Uterus (tissue), 3 donors: ENCODE measurements at regions not wholly inside any gene's neighbourhood (a gene's known extent, or its start where the extent isn't known, plus 50 kb on each side); places are given as distances from the start of the nearest gene placed in this dataset.

Experiments
- DNase-seq, 2 donors: peaks; one replicate each; pipeline ENCODE4 v3.0.0-alpha.2; 2019 to 2020
- H3K27ac ChIP-seq, 2 donors: fragments of 200-600 bp; sonication (generic); 1 replicate in 1 of 2; 2 replicates in 1 of 2; pipeline ENCODE4 v1.5.1; 2016 to 2018
- H3K27me3 ChIP-seq, 2 donors: fragments of 200-600 bp; sonication (generic); one replicate each; pipeline ENCODE4 v1.5.1; 2018 to 2019; ENCODE audit warnings: control low read depth in 1 of 2
- H3K36me3 ChIP-seq, 2 donors: fragments of 200-600 bp; sonication (generic); one replicate each; pipeline ENCODE4 v1.5.1; 2019; ENCODE audit warnings: control low read depth in 1 of 2
- H3K4me1 ChIP-seq, 2 donors: fragments of 200-600 bp; sonication (generic); one replicate each; pipeline ENCODE4 v1.5.1; 2018 to 2019; ENCODE audit warnings: control low read depth in 1 of 2
- H3K4me3 ChIP-seq, 2 donors: fragments of 200-600 bp; sonication (generic); 1 replicate in 1 of 2; 2 replicates in 1 of 2; pipeline ENCODE4 v1.5.1; 2018 to 2019; ENCODE audit warnings: mild to moderate bottlenecking in 1 of 2
- H3K9me3 ChIP-seq, 2 donors: fragments of 200-600 bp; sonication (generic); one replicate each; pipeline ENCODE4 v1.5.1; 2019; ENCODE audit warnings: control low read depth in 1 of 2
- POLR2A ChIP-seq, 2 donors: fragments of 450-650 bp; IDR thresholded peaks; one replicate each; pipeline ENCODE4 v1.6.1; 2016; ENCODE audit warnings: antibody characterized with exemption in 2 of 2, mild to moderate bottlenecking in 1 of 2, moderate library complexity in 1 of 2
- intact Hi-C: fragments of 100-400 bp; cut with DNase I; formaldehyde crosslinking; loops from one replicate; pipeline ENCODE4 v1.15.1; 2023; ENCODE audit warnings: low total_unique reads
- TF ChIP-seq, protein P1 (sequence below), 4 experiments: fragments of 200-600 bp in 2 of 4; fragments of 450-650 bp in 2 of 4; sonication (generic) in 2 of 4; IDR thresholded peaks; one replicate each; pipeline ENCODE4 v1.5.1; 2016 to 2019; ENCODE audit warnings: antibody characterized with exemption in 4 of 4, mild to moderate bottlenecking in 2 of 4, moderate library complexity in 1 of 4
- donor health status: DM: yes; HTN: yes; CAD: no.

DNA sequence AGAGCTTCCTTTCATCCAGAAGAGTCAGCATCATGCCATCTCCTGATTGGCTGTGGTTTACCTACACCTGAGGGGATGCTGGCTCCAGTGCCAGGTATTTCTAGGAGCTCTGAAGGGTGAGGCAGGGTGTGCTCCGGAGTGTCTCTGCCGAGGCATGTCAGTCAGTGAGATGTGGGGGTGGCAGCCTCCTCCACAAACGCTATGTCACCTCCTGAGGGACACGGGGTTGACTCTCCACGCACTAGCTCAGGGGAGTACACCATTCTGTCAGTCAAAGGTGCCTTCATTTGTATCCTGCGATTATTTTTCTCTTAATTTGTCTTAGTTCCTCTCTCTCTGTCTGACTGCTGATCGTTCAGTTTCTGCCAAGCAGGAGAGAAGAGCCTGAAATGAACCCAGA is 604.5 kb downstream of the VRK1 start:
- Histone ChIP-seq H3K27ac (no peak overlapping the region), H3K4me1 (no peaks in the 10 kb centered on the region), H3K36me3 (no peaks in the 10 kb centered on the region), H3K9me3 (no peaks in the 10 kb centered on the region), H3K4me3 (no peak overlapping the region), H3K27me3 (no peaks in the 10 kb centered on the region)
- TF ChIP-seq, protein P1, sequence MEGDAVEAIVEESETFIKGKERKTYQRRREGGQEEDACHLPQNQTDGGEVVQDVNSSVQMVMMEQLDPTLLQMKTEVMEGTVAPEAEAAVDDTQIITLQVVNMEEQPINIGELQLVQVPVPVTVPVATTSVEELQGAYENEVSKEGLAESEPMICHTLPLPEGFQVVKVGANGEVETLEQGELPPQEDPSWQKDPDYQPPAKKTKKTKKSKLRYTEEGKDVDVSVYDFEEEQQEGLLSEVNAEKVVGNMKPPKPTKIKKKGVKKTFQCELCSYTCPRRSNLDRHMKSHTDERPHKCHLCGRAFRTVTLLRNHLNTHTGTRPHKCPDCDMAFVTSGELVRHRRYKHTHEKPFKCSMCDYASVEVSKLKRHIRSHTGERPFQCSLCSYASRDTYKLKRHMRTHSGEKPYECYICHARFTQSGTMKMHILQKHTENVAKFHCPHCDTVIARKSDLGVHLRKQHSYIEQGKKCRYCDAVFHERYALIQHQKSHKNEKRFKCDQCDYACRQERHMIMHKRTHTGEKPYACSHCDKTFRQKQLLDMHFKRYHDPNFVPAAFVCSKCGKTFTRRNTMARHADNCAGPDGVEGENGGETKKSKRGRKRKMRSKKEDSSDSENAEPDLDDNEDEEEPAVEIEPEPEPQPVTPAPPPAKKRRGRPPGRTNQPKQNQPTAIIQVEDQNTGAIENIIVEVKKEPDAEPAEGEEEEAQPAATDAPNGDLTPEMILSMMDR (IDR thresholded peaks at IDR 0.05): no peak
- TF ChIP-seq POLR2A (IDR thresholded peaks at IDR 0.05): no peak
- DNase-seq: no peak
- intact Hi-C loops: no loop called here

DNA sequence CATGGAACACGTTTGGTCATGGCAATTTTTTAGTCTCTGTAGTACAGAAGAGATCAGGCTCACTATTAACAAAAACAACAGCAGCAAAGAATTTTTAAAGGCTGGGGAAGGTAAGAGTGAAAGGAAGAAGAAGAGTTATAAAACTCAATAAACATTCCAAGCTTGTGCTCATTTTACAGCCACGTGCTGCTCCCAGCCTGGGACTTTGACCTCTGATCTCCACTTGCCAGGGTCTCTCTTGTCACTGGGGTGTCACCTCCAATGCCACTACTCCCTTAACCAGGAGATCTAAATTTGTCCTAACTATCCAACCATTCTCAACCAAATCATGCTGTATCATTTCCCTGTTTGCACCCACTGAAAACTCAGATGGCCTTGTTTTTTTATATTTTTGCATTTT is 605.1 kb downstream of the VRK1 start:
- H3K4me1 ChIP-seq: no peaks in the 10 kb centered on the region
- no peaks in the 10 kb centered on the region for H3K36me3 ChIP-seq
- H3K4me3 ChIP-seq: no peak overlapping the region
- intact Hi-C loops: no loop called here
- H3K27me3 ChIP-seq: no peaks in the 10 kb centered on the region
- no peak overlapping the region for H3K27ac ChIP-seq
- DNase-seq: no peak
- H3K9me3 ChIP-seq: no peaks in the 10 kb centered on the region
- TF ChIP-seq, protein P1 (IDR thresholded peaks at IDR 0.05): no peak
- no peak for TF ChIP-seq POLR2A (IDR thresholded peaks at IDR 0.05)

DNA sequence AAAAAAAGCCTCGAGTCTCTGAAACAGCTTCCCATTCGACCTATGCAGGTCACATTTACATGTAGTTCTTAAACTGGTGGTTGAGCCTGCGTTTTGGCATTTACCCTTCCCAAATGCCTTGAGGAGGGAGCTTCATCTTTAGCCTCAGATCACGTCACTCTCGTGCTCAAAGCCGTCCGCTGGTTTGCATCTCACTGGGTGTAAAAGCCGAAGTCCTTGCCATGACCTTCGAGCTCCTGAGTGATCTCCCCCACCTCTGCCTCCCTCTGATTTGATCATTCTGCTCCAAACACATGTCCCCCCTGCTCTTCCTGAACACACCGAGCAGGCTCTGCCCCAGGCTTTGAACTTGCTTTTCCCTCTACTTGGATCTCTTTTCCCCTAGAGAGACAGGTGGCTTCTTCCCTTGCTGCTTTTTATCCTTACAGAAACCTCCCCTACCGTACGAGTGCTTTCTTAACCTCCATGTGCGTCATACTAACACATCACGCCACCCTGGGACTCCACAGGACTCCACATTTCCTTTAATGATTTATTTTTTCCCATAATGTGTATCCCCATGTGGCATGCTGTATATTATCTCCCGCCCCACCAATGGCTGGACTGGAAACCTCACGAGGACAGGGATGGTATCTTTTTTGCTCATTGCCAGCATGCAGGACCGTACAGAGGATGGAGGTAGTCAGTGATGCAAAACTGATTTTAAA is 610.7 kb downstream of the VRK1 start:
- intact Hi-C loops: no loop called here
- TF ChIP-seq POLR2A (IDR thresholded peaks at IDR 0.05): no peak
- TF ChIP-seq, protein P1 (IDR thresholded peaks at IDR 0.05): no peak
- Histone ChIP-seq H3K4me1 (no peaks in the 10 kb centered on the region), H3K27ac (no peak overlapping the region), H3K9me3 (no peaks in the 10 kb centered on the region), H3K27me3 (peaks cover 0 to 16% of the 10 kb centered on the region in 2 donors), H3K36me3 (no peaks in the 10 kb centered on the region), H3K4me3 (no peak overlapping the region)
- no peak for DNase-seq

DNA sequence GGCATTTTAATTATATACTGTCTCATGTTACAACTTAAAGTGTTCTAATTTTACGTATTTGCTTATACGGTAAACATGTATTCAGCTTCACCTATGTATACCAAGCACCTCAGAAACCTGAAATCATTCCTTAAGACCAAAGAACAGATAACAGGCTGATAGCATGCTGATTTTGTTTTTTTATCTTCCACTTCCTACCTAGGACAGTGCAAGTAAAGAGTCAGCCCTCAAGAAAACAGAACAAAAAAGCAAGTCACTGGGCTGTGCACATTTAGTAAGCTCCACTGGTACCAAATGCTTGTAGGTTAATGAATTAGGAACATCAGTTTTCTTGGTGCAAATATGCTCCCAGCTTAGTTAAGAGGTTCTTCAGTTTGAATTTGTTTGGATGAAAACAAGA is 611.3 kb downstream of the VRK1 start:
- peaks cover 0 to 22% of the 10 kb centered on the region in 2 donors for H3K27me3 ChIP-seq
- DNase-seq: no peak
- H3K4me3 ChIP-seq: no peak overlapping the region
- H3K4me1 ChIP-seq: no peaks in the 10 kb centered on the region
- H3K27ac ChIP-seq: no peak overlapping the region
- intact Hi-C loops: no loop called here
- H3K36me3 ChIP-seq: no peaks in the 10 kb centered on the region
- no peaks in the 10 kb centered on the region for H3K9me3 ChIP-seq
- TF ChIP-seq, protein P1 (IDR thresholded peaks at IDR 0.05): no peak
- no peak for TF ChIP-seq POLR2A (IDR thresholded peaks at IDR 0.05)

DNA sequence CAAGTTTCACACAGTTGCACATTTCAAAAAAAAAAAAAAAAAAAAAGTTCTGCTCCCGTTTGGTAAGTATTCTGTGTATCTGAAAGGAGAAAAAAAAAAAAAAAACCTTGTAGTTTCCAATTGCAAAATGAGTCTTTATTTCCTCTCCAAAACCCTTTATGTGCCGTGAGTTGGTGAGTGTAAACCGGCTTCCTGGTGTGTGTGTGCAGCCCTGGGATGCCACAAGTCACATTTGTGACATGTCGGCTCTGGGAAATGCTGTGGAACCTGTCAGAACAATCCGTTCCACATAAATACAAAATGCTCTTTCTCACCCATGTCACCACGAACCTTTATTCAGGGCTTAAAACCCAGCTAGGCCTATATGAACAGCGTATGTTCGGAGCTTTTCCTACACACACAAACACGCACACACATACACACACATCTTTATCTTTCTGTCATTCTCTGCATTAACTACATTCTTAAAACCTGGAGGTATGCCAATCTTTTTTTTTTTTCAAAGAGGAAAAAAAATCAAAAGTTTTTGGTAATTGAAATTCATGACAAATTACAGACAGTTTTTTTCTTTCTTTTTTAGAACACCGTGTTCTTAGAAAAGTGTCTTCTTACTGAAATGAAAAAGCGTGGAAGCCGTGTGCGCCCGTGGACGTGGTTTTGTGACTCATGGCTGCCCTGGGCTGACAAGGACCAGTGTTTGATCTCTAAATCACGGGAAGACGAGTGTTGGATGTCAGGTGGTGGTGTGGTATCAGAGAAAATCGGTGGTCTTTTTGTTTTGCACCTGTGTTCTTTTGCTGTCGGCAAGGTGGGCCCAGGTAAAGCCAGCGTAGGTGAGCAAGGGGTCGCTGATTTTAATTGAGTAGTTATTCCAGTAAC is 612.0 kb downstream of the VRK1 start:
- no peak for DNase-seq
- Histone ChIP-seq H3K36me3 (no peaks in the 10 kb centered on the region), H3K27ac (no peak overlapping the region), H3K27me3 (peaks cover 0 to 29% of the 10 kb centered on the region in 2 donors), H3K9me3 (no peaks in the 10 kb centered on the region), H3K4me1 (no peaks in the 10 kb centered on the region), H3K4me3 (no peak overlapping the region)
- no peak for TF ChIP-seq POLR2A (IDR thresholded peaks at IDR 0.05)
- TF ChIP-seq, protein P1 (IDR thresholded peaks at IDR 0.05): no peak
- intact Hi-C loops: no loop called here
